Retina (tissue), 1 donor: ENCODE measurements at regions not wholly inside any gene's neighbourhood (a gene's known extent, or its start where the extent isn't known, plus 50 kb on each side); places are given as distances from the start of the nearest gene placed in this dataset.
A peak's percentile ranks its signal among the peaks of the same experiment; 100 is the strongest.

Experiments
- DNase-seq: peaks from one replicate; pipeline ENCODE4 v3.0.0-alpha.2; 2016

GRCh38 chr13:40233731-40234195 is 432.7 kb downstream of the FOXO1 start:
- DNase-seq = peak; percentile 61

GRCh38 chr13:40235160-40235796 is 431.2 kb downstream of the FOXO1 start:
- no peak for DNase-seq

GRCh38 chr13:40236566-40237168 is 429.8 kb downstream of the FOXO1 start:
- DNase-seq = no peak

- DNase-seq = no peak
Measured at GRCh38 chr13:40238761-40239160, 427.7 kb downstream of the FOXO1 start.

GRCh38 chr13:40240293-40240692 is 426.1 kb downstream of the FOXO1 start:
- DNase-seq = no peak

GRCh38 chr13:40241125-40241798 is 425.2 kb downstream of the FOXO1 start:
- no peak for DNase-seq

- DNase-seq = no peak
Measured at GRCh38 chr13:40243047-40243446, 423.4 kb downstream of the FOXO1 start.

GRCh38 chr13:40243982-40244381 is 422.5 kb downstream of the FOXO1 start:
- no peak for DNase-seq

GRCh38 chr13:40245567-40245966 is 420.9 kb downstream of the FOXO1 start:
- no peak for DNase-seq

GRCh38 chr13:40247845-40248244 is 418.6 kb downstream of the FOXO1 start:
- no peak for DNase-seq

GRCh38 chr13:40251343-40252032 is 415.0 kb downstream of the FOXO1 start:
- DNase-seq = no peak

GRCh38 chr13:40252241-40252640 is 414.2 kb downstream of the FOXO1 start:
- DNase-seq = no peak

GRCh38 chr13:40252676-40253075 is 413.8 kb downstream of the FOXO1 start:
- no peak for DNase-seq

GRCh38 chr13:40254394-40254793 is 412.0 kb downstream of the FOXO1 start:
- DNase-seq = no peak

GRCh38 chr13:40255551-40255950 is 410.9 kb downstream of the FOXO1 start:
- no peak for DNase-seq

- no peak for DNase-seq
Measured at GRCh38 chr13:40259899-40260298, 406.5 kb downstream of the FOXO1 start.

GRCh38 chr13:40261336-40261735 is 405.1 kb downstream of the FOXO1 start:
- no peak for DNase-seq

GRCh38 chr13:40261947-40262346 is 404.5 kb downstream of the FOXO1 start:
- no peak for DNase-seq

- no peak for DNase-seq
Measured at GRCh38 chr13:40269086-40269485, 397.4 kb downstream of the FOXO1 start.

- no peak for DNase-seq
Measured at GRCh38 chr13:40270726-40271125, 395.7 kb downstream of the FOXO1 start.

GRCh38 chr13:40271271-40271885 is 395.1 kb downstream of the FOXO1 start:
- no peak for DNase-seq

- no peak for DNase-seq
Measured at GRCh38 chr13:40271931-40272775, 394.3 kb downstream of the FOXO1 start.
